Epithelial cell of prostate (primary cell): ENCODE measurements at regions not wholly inside any gene's neighbourhood (a gene's known extent, or its start where the extent isn't known, plus 50 kb on each side); places are given as distances from the start of the nearest gene placed in this dataset.

Experiments
- DNase-seq: peaks from one replicate; pipeline ENCODE4 v3.0.0-alpha.2; 2011; ENCODE audit warnings: low read depth, low spot score
- H3K27ac ChIP-seq: fragments of 450-650 bp; 2 replicates; pipeline ENCODE4 v1.5.1; 2017; ENCODE audit warnings: mild to moderate bottlenecking

GRCh38 chr2:240308111-240308651 lies 127.3 kb upstream of the GPC1 start:
- H3K27ac ChIP-seq, result no peak overlapping the region
- no peak for DNase-seq

DNA sequence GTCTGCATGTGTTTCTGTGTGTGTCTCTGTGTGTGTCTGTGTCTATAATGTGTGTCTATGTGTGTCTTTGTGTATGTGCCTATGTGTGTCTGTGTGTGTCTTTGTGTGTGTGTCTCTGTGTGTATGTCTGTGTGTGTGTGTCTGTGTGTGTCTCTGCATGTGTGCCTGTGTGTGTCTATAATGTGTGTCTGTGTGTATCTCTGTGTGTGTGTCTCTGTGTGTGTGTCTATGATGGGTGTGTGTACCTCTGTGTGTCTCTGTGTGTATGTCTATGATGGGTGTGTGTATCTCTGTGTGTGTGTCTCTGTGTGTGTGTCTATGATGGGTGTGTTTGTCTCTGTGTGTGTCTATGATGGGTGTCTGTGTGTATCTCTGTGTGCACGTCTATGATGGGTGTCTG lies 126.2 kb upstream of the GPC1 start:
- H3K27ac ChIP-seq, result no peak overlapping the region
- no peak for DNase-seq

- H3K27ac ChIP-seq, result no peak overlapping the region
- DNase-seq, result no peak
Measured at GRCh38 chr2:240310201-240310600, 125.3 kb upstream of the GPC1 start.

DNA sequence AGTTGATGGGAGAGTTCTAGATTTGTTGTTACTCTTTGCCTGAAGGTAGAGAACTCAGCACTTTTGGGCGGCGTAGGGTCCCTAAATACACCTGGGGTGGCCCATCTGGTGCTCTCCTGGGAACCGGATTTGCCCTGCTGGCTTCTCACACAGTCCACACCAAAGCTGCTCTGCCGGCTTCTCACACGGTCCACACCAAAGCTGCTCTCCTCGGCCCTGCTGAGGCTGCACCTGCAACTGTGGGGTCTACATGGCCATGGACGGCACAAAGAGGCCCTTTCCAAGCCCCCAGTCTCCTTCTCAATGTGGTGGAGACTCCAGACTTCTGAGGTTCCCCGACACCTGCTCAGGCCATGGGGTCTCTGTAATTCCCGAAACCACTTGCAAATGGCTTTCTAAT lies 124.8 kb upstream of the GPC1 start:
- no peak for DNase-seq

GRCh38 chr2:240311821-240312220 lies 123.6 kb upstream of the GPC1 start:
- H3K27ac ChIP-seq, result no peak overlapping the region
- DNase-seq, result no peak

More for the DNA sequence above, 124.8 kb upstream of the GPC1 start:
- H3K27ac ChIP-seq, result no peak overlapping the region

GRCh38 chr2:240319221-240319854 lies 116.1 kb upstream of the GPC1 start:
- H3K27ac ChIP-seq, result peak overlapping the region; percentile 12

DNA sequence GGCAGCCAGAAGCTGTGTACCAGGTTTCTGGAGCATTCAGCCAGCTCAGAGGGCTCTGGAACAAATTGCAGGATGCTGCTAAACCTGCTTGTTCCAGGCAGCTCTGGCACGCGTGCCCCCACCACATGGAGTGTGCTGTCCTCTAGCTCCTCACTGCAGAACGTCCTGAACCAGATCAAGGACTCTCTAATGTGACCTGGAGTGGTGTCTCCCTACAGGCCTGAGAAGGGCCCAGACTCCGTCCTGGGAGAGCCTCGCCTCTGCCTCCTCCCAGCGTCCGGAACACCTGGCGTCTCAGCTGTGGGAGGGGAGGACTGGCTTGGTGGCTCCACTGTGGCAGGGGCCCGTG lies 115.6 kb upstream of the GPC1 start:
- peak overlapping the region; percentile 12 for H3K27ac ChIP-seq

More at GRCh38 chr2:240319221-240319854, 116.1 kb upstream of the GPC1 start:
- DNase-seq, result no peak

GRCh38 chr2:240320204-240320993 lies 115.1 kb upstream of the GPC1 start:
- peak; percentile 69 for DNase-seq
- peak overlapping the region; percentile 12 for H3K27ac ChIP-seq

More for the DNA sequence above, 115.6 kb upstream of the GPC1 start:
- DNase-seq, result no peak

- H3K27ac ChIP-seq, result no peak overlapping the region
- DNase-seq, result no peak
Measured at GRCh38 chr2:240322231-240322955, 113.1 kb upstream of the GPC1 start.

DNA sequence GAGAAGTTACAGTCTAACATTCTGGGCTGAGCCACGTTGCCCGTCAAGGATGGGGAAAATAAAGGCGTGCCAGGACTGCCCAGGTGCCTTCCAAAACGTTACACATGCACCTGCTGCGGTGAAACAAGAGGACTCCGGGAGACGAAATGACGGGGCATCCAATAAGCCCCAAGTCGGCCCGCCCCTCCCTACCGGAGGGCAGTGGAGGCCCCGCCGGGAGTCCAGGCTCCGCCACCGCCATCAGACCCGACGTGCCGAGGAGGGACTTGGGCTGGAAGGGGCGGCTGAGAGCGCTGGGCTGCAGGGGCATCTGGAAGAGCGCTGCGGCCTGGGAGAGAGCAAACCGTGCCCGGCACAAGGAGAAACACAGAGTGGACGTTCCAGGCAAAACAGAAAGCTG lies 112.5 kb upstream of the GPC1 start:
- DNase-seq, result no peak

DNA sequence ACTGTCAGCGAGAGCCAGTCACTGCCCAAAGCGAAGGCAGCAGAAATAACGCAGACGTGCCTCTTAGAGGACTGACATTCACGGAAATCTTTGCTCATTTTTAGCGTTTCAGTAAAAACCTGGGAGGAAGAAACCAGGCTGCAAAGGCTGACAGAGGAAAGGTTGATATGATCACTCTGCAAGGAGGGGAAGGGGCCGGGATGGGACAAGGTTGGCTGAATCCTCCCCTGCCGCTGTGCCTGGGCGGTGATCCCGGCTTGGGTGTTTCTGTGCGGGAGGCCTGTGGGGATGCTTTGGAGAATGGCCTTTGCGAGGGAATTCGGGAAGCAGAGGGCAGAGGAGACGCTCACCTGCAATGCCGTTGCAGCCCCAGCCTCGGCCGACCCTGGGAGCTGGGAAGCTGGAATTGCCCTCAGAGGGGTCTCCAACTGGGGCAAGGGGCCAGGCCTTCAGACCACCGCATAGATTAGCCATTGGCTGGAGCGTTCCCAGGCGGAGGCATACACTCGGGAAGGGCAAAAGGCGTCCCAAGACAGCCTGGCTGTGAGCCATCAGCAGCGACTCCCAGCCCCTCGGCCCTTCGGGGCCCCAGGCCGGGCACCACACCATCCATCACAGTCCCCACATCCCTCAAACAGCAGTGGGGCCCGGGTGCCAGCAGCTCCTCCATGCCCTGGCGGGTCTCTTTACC lies 111.7 kb upstream of the GPC1 start:
- no peak for DNase-seq
- no peak overlapping the region for H3K27ac ChIP-seq

More for the DNA sequence above, 112.5 kb upstream of the GPC1 start:
- no peak overlapping the region for H3K27ac ChIP-seq

GRCh38 chr2:240324312-240325015 lies 111.0 kb upstream of the GPC1 start:
- DNase-seq, result no peak
- no peak overlapping the region for H3K27ac ChIP-seq

- H3K27ac ChIP-seq, result no peak overlapping the region
- DNase-seq, result no peak
Measured at GRCh38 chr2:240325016-240326007, 110.2 kb upstream of the GPC1 start.

GRCh38 chr2:240326246-240326645 lies 109.2 kb upstream of the GPC1 start:
- H3K27ac ChIP-seq, result no peak overlapping the region
- no peak for DNase-seq

DNA sequence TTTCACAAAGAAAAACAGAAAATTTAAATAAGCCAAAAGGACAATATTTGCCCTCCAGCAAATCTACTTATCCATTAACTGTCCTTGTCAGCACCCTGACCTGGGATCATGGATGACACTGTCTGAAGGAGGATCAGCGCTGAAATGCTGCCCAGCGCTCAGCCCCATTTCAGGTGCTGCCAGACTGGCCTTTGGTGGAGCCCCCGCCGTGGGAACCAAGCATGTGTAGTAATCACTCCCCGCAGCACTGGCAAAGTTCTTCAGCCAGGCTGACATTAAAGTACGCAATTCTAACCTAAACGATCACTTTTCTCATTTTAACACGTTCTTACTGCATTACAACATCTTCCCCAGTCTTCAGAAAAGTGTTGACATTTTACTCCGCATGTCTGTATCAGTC lies 108.6 kb upstream of the GPC1 start:
- H3K27ac ChIP-seq, result no peak overlapping the region
- no peak for DNase-seq

- no peak for DNase-seq
Measured at GRCh38 chr2:240327566-240327965, 107.9 kb upstream of the GPC1 start.

DNA sequence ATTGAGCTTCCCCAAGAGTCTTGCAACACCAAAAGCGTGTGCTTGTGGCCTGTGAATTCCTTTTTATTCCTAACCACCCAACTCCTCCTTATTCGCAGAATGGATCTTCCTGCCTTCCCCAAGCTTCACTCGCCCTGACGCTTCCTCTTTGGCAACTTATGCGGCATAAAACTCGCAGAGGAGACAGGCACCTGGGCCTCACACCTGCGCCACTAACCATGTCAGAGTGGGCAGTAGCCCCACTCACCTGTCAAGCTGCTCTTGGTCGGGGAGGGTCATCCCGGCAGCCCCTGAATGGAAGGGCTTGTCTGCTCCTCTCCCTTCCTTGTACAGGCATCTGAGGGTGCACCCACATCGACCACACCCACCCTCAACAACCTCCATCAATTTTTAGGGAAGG lies 106.9 kb upstream of the GPC1 start:
- DNase-seq, result no peak
- H3K27ac ChIP-seq, result no peak overlapping the region

More at GRCh38 chr2:240327566-240327965, 107.9 kb upstream of the GPC1 start:
- H3K27ac ChIP-seq, result no peak overlapping the region

- no peak overlapping the region for H3K27ac ChIP-seq
- DNase-seq, result no peak
Measured at GRCh38 chr2:240329116-240329665, 106.3 kb upstream of the GPC1 start.
